ENCODE measurements at regions not wholly inside any gene's neighbourhood (a gene's known extent, or its start where the extent isn't known, plus 50 kb on each side); places are given as distances from the start of the nearest gene placed in this dataset.
"Not testable (repeated sequence)": the region's sequence is repeated elsewhere in the genome, so short reads cannot be mapped to it uniquely, and the experiment has no call there.

DNA sequence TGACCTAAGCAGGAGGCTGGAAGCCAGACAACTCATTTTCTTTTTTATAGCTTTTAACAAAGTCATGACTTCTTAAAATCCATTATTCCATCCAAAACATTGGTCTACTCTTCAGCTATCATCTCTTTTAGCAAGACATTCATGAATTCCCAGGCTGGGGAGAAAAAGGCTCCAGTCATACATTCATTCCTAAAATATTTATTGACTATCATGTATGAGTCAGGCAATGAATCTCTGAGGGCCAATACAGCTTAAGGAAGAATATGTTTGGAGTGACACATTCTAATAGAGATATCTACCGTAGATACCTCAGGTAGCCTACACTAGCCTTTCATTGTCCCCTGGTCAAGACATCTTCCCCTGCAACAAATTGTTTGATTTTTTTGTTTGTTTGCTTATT lies 196.4 kb upstream of the NANOGP8 start:
- DNase-seq, result no peak

DNA sequence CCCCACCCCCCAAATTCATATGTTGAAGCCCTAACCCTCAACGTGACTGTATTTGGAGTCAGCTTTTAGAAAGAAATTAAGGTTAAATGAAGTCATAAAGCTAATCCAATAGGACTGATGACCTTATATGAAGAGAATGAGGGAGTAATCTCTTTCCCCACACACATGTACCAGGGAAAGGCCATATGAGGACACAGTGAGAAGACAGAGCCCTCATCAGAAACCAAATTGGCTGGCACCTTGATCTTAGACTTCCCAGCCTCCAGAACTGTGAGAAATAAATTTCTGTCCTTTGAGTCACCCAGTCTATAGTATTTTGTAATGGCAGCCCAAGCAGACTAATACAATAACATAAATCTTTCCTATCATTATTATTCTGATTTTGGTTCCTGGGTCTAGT lies 194.7 kb upstream of the NANOGP8 start:
- DNase-seq, result no peak

DNA sequence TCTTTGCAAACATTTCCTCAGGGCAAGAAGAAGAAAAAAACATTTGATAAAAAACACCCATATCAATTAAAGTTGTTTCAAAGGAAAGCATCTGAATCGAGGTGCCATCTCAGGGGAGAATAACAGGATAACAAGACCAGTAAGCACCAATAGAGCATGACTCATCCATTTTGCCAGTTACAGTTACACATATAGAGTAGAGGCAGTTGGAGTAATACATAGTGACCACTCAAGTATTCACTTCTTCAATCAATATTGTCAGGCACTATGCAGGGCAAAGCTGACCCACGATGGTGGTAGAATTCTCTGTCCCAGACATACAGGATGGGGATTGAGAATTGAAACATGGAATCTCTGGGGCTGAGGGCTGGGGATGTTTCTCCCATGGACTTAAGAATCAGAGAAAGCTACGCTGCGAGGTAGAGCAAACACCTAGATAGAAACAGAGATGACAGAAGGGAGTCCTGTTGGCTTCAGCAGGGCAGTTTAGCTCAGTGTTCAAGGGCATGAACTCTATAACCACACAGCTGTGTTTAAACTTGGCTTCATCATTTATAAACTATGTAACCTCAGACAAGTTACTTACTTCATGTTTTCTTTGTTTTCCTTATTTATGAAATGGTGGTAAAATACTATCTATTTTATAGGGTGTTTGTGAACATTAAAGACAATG lies 186.4 kb upstream of the NANOGP8 start:
- DNase-seq, result no peak

DNA sequence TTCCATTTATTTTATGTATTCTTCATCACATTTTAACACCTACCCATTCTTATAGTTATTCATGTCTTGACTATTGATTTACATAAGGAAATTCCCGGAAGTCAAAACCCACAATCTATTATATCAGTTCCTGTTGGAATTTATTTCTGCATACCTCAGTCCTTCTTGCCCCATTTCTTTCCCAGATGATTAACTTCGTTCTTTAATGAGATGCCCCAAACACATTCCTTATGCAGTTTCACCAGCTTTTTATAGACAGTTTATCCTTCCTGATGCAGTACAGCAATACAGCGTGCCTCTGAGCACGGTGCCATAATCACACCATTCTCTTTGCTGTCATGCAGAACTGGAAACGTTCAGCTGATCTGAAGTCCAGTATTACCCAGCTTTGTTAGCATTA lies 175.8 kb upstream of the NANOGP8 start:
- DNase-seq, result no peak

DNA sequence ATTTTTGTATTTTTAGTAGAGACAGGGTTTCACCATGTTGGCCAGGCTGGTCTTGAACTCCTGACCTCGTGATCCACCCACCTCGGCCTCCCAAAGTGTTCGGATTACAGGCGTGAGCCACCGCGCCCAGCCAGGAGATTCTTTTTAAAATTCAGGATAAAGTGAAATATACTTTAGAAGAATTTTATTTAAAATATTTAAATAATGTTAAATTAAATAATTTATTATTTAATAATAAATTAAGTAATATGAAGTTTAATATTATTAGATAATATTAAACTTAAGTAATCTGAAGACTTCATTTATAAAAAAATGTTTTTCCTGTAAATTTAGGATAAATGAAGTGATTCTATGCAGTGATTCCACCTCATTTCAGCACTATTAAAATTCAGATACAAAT lies 175.2 kb upstream of the NANOGP8 start:
- DNase-seq, result not testable (repeated sequence)

DNA sequence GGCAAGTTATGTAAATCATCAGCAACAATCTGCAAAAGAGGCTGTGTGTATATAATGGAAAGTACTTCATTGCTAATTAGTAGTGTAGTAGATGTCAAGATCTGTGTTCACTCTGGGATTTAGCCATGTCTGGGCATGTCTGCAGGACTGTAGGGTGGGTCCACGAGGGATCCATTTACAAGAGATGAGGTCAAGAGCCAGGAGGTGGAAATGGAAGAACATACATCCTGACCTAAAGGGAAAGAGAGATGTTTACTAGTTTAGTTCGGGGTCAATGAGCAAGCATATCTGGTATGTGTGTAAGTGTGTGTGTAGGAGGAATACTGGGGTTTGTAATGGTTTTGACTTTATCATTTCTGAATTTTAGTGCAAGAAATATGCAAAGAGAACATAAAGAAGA lies 171.5 kb upstream of the NANOGP8 start:
- no peak for DNase-seq

DNA sequence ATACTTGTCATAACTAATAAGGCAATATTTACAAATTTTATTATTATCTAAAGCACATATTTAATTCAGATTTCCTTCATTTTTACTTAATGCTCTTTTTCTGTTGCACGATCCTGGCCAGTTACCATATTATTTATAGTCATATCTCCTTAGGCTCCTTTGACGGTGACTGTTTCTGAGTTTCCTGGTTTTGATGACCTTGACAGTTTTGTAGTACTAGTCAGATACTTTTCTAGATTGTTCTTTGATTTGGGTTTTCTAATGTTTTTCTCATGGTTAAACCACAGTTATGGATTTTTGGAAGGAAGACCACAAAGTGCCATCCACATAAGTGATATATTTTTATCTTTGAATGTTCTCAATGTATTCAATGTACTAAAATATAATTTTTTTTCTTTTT lies 171.0 kb upstream of the NANOGP8 start:
- no peak for DNase-seq

DNA sequence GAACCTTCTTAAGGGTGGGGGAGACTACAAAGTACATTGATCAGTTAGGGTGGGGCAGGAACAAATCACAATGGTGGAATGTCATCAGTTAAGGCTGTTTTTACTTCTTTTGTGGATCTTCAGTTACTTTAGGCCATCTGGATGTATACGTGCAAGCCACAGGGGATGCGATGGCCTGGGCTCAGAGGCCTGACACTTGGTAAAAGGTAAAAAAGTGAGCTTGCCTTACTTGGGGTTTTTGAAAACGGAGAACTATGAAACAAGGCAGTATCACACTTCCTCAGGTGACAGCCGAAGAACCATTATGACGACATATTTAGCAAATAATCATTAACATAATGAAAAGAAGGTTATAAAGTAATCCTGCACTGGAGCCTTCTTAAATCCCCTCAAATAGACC lies 169.8 kb upstream of the NANOGP8 start:
- not testable (repeated sequence) for DNase-seq

DNA sequence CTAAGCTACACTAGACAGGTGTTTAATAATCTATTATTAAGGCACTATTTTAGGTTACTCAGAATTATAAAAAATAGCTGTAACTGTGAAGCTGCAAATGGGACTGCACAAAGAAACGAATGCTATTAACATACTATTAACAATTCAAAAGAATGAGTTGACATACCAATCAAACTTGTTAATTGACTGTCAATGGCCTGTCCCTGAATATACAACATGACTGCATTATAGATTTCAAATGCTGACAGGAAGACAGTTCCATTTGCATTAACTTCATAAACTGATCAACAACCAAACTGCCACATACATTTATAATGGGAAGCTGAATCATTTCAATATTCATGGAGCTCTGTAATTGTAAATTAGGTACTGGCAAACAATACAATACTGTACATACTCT lies 169.0 kb upstream of the NANOGP8 start:
- DNase-seq, result no peak

DNA sequence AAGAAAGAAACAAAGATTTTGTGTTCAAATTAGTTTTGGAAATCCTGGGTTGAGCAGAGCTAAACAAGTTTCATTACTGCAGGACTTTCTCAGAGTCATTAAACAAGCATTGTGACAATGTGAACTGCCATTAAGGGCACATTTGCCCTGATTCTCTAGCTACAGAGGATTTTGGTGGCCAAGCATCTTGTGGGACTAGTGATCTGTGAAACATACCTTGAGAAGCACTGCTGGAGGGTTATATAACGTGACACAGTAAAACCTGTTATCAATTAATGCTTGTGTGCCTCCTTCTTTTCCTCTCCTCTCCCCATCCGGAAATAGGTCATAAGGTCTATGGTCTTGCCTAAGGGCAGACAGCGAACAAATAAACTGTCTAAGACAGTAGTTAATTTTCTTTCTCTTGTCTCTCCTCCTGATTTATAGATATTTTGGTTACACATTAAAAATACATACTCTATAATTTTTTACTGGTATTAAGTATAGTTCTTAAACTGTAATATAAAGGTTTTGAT lies 167.3 kb upstream of the NANOGP8 start:
- DNase-seq, result no peak

DNA sequence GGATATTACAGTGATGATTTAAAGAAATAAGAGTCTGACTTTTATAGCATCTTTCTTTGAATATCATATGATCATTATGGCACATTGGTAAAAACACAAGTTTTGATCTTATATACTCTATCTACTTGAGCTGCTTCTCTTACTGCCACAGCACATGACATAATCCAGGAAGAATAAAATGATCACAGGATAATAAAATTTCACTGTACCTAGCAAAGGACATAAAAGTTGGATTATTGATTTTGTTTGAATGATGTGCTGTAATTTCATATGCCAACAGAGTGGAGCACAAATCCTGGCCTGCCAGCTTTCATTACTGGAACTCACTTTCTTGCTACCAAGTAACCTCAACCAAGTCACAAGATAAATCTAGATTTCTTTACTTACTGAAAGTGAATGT lies 162.1 kb upstream of the NANOGP8 start:
- DNase-seq, result no peak

DNA sequence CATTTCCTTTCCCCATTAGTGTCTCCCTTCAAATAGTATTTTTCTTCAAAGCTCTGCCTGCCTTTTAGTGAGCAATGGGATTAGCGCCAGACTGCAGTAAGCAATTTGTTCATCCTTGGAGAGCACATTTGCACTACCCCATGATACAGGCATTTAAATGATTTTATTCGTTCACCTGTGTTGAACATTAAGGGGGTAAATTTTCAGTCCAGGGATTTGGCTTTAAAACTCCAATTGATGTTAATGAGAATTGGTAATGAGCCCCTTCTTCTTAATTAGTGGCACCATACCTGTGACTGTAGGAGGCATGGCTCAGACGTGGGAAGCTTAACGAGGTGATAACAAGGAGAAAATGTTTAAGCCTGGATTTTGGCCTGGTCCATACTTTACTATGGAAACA lies 161.4 kb upstream of the NANOGP8 start:
- no peak for DNase-seq

DNA sequence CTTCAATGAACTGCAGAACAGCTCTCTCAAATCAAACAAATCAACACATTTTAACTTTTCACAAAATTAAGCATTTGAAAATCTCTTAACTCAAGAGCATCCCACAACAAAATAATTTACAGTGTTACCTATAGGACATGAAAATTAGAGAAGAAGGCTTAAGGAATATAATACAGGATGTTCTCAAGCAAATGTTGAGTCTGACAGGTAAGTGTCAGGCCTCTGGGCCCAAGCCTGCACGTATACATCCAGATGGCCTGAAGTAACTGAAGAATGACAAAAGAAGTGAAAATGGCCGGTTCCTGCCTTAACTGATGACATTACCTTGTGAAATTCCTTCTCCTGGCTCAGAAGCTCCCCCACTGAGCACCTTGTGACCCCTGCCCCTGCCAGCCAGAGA lies 160.6 kb upstream of the NANOGP8 start:
- DNase-seq, result not testable (repeated sequence)

DNA sequence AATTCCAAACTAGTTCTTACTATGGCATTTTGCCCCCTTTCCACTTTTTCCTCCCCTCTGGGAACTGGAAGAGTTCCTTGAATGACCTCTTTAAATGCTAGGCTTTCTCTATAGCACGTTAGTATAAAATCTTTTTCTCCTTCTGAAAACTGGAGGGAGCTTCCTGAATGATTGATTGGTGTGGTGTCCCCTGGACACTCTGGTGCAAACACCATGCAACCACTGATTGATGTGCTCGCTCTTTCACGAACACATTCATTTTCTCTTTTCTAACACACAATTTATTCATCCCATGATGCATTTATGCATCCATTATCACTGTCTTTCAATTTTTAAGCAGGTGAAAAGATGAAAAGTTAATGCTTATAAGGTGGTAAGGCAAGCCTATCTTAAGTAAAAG lies 159.1 kb upstream of the NANOGP8 start:
- DNase-seq, result no peak

DNA sequence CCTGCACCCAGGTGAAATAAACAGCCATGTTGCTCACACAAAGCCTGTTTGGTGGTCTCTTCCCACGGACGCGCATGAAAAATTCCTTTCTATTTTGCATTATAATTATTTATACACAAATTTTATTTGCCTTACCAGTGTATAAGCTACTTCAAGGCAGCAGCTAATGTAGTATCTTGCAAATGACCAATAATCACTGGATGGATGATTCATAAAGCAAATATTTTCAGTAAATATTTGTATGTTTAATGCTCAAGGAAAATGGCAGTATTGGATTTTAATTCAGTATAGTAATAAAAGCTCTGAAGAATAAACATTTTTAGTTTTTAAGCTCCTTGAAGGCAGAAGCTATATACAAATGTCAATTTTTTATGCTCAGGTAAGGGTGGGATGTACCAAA lies 158.7 kb upstream of the NANOGP8 start:
- no peak for DNase-seq

DNA sequence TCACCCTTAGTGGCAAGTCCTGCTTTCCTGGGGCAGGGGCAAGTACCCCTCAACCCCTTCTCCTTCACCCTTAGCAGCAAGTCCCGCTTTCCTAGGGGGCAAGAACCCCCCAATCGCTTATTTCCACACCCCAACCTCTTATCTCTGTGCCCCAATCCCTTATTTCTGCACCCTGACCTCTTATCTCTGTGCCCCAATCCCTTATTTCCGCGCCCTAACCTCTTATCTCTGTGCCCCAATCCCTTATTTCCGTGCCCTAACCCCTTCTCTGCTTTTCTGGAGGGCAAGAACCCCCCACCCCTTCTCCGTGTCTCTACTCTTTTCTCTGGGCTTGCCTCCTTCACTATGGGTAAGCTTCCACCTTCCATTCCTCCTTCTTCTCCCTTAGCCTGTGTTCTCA lies 154.6 kb upstream of the NANOGP8 start:
- not testable (repeated sequence) for DNase-seq

DNA sequence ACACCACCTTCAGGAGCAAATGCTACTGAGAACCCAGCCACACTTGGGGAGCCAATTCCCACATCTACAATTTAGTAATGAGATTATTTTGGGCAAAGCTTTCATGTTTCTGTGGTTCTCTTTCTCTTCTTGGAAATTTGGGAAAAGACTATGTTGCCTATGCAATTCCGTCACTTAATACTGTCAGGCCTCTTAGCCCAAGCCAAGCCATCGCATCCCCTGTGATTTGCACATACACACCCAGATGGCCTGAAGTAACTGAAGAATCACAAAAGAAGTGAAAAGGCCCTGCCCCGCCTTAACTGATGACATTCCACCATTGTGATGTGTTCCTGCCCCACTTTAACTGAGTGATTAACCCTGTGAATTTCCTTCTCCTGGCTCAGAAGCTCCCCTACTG lies 153.4 kb upstream of the NANOGP8 start:
- DNase-seq, result not testable (repeated sequence)

DNA sequence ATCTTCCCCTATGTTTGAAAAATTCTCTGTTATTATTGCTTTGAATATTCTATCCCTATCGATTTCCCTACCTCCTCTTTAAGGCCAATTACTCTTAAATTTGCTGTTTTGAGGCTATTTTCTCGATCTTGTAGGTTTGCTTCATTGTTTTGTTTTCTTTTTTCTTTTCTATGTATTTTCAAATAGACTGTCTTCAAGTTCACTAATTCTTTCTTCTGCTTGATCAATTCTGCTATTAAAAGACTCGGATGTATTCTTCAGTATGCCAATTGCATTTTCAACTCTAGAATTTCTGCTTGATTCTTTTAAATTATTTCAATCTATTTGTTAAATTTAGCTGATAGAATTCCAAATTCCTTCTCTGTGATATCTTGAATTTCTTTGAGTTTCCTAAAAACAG lies 144.0 kb upstream of the NANOGP8 start:
- no peak for DNase-seq

DNA sequence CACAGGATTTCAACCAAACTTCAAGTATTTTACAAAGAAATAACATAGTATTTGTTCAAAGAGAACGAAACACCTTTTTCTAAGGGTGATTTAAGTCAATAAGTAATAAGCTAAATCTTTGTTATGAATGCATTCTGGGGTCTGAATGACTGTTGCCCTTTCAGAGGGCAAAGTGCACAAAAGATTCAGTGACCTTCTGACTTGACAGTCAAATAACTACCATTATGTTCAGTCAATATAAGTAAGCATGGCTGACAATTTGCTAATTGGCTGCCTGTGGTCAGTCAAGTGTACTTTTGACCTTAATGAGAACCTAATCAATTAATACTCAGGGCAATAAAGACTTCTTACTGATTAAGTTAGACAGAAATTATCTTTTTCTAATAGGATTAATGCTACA lies 133.1 kb upstream of the NANOGP8 start:
- DNase-seq, result no peak

DNA sequence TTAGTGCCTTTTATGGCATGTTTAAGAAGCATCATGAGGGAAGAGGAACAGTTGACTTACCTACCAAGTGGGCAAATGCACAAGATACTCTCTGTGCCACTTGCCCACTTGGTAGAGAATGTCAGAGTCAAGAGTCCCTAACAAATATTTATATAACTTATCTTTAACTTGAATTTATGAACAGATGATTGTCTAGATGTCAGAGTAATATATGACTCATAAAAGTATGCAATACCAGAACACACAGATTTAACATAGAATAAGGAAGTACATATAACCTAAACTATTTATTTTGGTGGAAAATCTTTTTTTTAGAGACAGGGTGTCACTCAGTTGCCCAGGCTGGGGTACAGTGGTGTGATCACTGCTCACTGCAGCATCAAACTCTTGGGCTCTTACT lies 130.0 kb upstream of the NANOGP8 start:
- DNase-seq, result no peak

DNA sequence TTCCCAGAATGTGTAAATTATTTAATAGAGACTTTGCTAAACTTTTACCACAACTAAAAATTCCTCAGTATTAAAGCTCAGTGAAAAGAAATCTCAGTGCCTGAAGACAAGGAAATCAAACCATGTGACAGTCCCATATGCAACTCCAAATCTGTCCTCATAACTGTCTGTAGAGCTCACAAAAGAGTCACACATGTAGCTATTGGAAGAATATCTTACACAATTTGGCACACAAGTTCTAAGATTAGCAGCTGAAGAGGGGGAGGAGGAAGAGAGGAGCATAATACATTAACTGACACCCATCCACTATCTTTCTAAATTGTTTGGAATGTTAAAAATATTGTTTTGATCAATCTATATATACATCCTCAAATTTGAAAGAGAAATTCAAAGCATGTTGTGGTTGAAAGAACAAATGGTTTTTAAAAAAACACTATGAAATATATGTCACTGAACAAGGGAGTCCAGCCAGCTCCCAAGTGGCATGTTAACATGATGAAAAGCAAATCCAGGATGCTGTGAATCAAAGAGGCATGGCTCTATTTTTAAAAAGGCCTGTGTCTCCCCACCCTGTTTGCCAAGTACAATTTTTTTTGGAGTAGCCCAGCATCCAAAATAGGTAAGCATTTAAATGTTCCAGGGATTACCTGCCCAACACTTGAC lies 126.3 kb upstream of the NANOGP8 start:
- no peak for DNase-seq

DNA sequence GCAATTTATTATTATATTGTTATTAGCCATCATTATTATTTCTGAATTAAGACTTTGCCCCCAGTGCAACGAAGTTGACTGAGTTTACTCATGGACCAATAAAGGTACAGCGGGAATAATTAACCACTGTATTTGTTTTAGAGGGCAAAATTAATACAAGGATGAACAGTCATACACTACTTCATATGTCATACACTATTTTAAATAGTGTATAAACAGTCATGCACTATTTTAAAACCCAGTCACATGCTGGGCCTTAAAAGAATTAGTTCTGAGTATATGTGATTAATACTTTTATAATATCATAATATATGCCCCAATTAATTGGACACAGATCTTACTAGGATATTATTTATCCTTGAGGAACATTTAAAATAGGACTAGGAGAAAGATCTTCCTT lies 125.3 kb upstream of the NANOGP8 start:
- no peak for DNase-seq

DNA sequence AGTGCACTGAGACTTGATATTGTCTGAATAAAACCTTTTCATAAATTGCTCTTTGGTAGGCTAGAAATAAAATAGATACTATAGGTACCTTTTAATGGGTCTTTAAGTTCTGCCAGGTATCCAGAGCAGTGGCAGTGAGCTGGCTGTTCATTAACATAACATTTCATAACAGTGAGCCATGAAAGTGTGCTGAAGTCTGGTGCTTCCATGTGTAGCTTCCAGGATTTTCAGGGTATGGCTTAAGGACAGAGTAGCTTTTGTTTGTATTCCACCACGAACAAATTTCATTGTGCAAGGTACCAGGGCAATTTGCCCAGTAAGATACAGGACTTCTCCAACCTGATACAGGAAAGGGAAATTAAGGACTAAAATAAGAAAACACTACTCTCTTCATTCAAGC lies 124.7 kb upstream of the NANOGP8 start:
- no peak for DNase-seq

DNA sequence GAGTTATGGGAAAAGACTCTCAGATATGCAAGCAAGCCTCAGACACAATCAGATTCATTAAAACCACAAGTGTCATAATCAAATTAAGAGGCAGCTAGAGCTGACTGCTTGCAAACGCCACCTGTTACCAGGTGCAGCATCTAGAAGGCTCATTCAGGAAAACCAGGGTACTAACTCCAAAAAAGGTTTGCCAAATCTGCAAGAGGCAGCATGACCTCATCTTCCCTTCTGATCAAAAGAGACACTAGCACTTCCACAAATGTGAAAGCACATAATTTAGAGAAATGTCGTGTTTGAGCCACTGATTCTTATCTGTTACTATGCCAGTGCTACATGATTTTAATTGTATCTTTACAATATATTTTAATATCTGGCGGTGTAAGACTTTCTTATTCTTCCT lies 123.3 kb upstream of the NANOGP8 start:
- DNase-seq, result no peak
